Activated CD4-positive, alpha-beta T cell treated with anti-CD3 and anti-CD28 coated beads, Interleukin-2, amount 50 U/mL, for 16 hours (primary cell): ENCODE measurements at regions not wholly inside any gene's neighbourhood (a gene's known extent, or its start where the extent isn't known, plus 50 kb on each side); places are given as distances from the start of the nearest gene placed in this dataset.
A peak's percentile ranks its signal among the peaks of the same experiment; 100 is the strongest.

ENCODE experiments used
- DNase-seq: peaks from one replicate; pipeline ENCODE4 v3.0.0-alpha.2; 2020

DNA sequence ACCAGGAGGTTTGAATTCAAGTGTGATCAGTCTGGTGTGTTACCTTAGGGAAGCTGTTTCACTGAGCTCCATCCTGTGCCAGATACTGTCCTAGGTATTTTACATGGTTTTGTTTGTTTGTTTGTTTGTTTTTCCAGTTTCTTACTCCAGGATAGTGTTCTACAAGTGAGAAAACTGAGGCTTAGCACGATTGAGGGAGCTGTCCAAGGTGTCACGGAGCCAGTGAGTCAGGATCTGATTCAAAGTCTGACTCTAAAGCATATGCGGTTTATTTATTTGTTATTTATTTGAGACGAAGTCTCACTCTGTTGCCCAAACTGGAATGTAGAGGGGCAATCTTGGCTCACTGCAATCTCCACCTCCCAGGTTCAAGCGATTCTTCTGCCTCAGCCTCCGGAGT lies 79.7 kb upstream of the GNG2 start:
- DNase-seq: no peak

DNA sequence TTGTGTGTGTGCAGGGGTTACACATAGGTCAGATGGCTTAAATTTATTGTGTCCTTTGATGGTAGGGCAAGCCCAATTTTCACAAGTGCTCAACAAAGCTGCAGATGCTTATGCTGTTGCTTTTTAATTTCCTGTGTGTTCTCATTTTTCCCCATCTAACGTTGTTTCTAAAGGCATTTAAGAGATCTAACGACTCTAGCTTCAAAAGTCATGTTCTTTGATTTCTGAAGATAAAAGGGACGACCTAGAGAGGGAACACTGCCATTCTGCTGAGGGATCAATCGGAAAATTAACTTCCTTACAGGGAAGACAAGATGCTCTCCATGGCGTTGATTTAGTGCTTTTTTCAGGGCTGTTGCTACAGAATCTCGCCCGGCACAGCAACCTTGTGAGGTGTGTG lies 79.0 kb upstream of the GNG2 start:
- DNase-seq: no peak

DNA sequence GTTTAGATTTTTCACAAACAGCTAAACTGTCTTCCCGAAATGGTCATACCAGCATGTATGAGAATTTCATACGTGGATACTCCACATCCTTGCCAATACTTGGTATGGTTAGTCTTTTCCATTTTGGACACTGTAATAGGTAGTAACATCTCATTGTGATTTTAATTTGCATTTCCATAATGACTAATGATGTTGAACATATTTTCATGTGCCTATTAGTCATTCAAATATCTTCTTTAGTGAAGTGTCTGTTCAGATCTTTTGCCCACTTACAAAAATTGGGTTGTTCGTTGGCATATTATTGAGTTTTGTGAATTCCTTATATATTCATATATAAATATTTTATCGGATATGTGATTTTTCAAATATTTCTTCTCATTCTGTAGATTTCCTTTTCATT lies 78.0 kb upstream of the GNG2 start:
- no peak for DNase-seq

DNA sequence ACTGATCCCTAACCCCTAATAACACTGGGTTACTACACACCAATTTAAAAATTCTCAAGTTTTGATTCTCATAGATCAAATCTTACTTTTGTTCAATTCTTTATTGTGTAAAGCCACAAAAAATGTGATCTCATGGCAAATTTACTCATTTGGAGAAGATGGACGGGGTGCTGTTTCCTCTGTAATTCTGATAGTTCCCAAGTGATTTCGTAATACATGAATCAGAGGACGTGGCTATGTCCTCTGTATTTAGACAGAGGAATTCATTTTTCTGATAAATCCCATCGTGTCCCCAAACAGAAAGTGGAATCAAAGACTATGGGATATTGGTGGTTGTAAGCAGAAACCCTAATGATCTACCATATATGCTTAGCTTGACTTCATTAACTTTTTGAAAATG lies 76.6 kb upstream of the GNG2 start:
- peak; percentile 33 for DNase-seq

- DNase-seq: no peak
Measured at GRCh38 chr14:51784466-51784865, 75.9 kb upstream of the GNG2 start.

GRCh38 chr14:51786227-51786626 lies 74.2 kb upstream of the GNG2 start:
- DNase-seq: no peak

DNA sequence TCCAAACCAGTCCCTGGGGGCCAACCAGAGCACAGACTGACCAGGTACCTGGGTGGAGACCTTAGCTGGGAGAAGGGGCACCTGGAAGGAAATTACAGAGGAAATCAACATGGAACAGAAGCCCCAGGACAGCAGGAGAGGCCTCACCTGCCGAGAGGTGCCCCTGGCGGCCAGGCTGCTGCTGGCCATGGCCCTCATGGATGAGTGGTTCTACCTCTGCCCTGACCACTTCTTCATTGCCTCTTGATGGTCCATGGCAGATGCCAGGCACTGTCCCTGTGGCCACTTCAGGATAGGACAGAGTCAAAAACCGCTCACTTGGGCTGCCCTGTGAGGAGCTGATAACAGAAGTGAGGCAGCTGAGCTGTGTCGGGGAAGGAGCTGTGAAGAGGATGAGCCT lies 73.1 kb upstream of the GNG2 start:
- no peak for DNase-seq

DNA sequence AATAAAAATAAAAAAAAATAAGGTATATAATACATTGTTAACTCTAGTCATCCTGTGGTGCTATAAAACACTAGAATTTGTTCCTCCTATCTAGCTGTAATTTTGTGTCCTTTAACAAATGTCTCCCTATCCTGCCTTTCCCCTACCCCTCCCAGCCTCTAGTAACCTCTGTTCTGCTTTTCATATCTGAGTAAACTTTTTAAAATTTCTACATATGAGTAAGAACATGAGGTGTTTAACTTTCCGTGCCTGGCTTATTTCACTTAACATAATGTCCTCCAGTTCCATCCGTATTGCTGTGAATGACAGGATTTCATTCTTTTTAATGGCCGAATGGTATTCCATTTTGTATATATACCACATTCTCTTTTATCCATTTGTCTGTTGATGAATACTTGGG lies 71.3 kb upstream of the GNG2 start:
- DNase-seq: no peak

DNA sequence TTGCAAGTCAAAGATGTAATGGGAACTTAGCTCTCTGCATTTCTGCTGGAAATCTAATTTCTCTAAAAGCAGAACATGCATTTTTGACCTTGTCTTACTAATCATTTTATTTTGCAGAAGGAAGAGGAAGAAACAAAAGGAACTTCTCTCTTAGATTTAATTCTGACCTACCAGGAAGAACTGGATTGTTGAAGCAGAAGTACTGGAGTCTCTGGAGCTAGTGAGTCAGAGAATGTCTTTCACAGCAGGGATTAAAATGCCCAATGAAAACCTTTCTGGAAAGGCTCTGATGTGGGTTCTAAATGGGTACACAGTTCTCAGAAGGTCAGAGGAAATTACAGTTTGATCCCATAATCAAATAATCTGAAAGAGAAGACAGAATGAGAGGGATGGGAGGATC lies 70.8 kb upstream of the GNG2 start:
- no peak for DNase-seq

GRCh38 chr14:51792809-51793208 lies 67.6 kb upstream of the GNG2 start:
- no peak for DNase-seq

DNA sequence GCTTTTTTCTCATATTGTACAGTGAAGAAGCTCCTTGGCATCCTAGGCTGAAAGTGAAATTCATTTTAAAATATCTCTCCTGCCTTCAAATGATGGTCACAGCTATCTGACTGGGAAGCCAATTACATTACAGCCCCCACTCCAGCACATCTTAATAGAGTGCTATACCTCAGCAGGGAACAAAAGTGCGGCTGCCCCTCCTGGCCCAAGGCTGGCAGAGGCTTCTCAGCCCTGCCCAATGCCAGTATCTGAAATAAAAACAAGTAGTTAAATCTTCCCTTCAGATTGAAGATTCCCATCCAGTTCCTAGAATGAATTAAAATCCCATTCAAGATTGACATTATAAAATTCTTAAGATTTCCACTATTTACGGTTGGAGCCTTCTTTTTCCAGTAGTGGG lies 54.9 kb upstream of the GNG2 start:
- DNase-seq: no peak

DNA sequence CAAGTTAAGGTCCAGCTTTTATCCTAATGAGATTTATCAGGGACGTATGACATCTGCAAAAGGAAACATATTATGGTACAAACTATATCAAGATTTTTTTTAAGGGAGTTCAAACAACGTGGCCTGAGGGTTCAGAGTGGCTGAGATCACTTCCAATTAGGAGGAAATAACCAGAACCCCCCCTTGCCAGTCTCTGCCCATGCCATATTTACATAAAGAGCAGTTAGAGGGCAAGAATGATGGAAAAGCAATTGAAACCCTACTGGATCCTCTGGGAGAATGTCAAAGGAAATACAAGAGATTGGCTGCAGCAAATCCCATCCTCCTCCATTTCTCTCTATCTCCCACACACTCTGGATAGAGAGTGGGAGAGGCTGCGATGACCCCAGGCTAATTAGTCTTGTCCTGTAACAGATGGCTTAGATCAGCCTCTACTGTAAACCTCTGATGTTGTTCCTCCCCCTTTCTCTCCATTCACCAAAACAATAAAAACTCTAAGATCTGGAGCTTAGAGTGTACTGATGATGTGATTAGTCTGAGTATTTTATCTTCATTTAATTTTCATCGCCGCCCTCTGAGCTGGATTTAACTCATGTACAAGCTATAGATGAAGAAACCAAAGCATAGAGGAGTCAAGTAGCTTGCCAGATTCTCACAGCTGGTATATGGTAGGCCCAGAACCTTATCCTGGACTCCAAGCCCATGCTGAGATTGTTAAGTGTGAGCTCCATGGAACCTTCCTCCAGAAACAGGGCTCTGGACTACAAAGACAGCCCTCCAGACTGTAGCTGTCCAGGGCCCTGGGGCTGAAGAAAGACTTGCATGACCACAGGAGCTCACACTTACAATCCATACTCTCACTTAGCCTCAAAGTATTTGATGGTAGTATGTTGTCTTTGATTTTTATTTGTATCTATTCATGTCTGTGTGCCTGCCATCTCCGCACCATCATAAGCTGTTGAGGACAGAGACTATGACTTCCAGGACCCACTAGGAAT lies 54.1 kb upstream of the GNG2 start:
- DNase-seq: no peak

DNA sequence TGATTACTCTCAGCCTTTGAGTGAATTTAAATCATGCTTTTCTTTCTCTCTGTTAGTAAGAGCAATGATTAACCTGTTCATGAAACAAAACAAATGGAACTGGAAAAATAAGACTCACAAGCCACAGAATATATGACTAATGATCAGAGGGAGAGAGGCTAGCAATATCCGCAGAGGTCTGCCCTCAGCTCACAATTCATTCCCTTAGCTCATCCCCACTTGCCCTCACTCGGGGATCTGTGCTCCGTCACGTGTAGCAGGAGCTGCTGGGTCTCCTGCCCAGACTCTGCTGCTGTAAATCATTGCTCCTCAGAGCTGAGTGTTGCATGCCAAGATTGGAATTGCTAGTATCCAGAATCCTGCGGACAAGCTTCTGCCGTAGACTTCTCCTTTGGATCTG lies 53.1 kb upstream of the GNG2 start:
- DNase-seq: no peak
